SU-DHL-6 (cell line): ENCODE measurements at regions not wholly inside any gene's neighbourhood (a gene's known extent, or its start where the extent isn't known, plus 50 kb on each side); places are given as distances from the start of the nearest gene placed in this dataset.
A peak's percentile ranks its signal among the peaks of the same experiment; 100 is the strongest.

Experiments used
- H2AFZ ChIP-seq: fragments of 200-600 bp; sonication (generic); 2 replicates; pipeline ENCODE4 v1.6.1; 2014; ENCODE audit warnings: low read depth, mild to moderate bottlenecking, moderate library complexity, mixed read lengths, antibody characterized with exemption, low read length; ENCODE audit not compliant: severe bottlenecking
- H3F3A ChIP-seq: fragments of 200-600 bp; shearing (Covaris generic); 2 replicates; pipeline ENCODE4 v1.6.0; 2016; ENCODE audit warnings: antibody characterized with exemption, mild to moderate bottlenecking; ENCODE audit not compliant: insufficient read depth
- H3K27ac ChIP-seq: fragments of 200-600 bp; sonication (generic); 2 replicates; pipeline ENCODE4 v1.5.1; 2016; ENCODE audit warnings: low read depth, mild to moderate bottlenecking, low read length, moderate library complexity, mixed read lengths
- H3K27me3 ChIP-seq: fragments of 200-600 bp; sonication (generic), shearing (Covaris generic); 2 replicates; pipeline ENCODE4 v1.6.0; 2014; ENCODE audit warnings: mild to moderate bottlenecking, low read length
- H3K36me3 ChIP-seq: fragments of 200-600 bp; sonication (generic); 2 replicates; pipeline ENCODE4 v1.6.1; 2014; ENCODE audit warnings: mild to moderate bottlenecking, low read length, mixed read lengths
- H3K4me2 ChIP-seq: fragments of 300-600, 200-600 bp; shearing (Covaris generic), sonication (generic); 2 replicates; pipeline ENCODE4 v1.6.0; 2014; ENCODE audit warnings: low read length, low read depth, mild to moderate bottlenecking; ENCODE audit not compliant: poor library complexity, severe bottlenecking
- H3K4me3 ChIP-seq: fragments of 200-600 bp; sonication (generic); 2 replicates; pipeline ENCODE4 v1.5.1; 2014; ENCODE audit warnings: antibody characterized with exemption, low read length, mild to moderate bottlenecking, mixed read lengths; ENCODE audit not compliant: insufficient read depth, poor library complexity, severe bottlenecking
- H3K79me2 ChIP-seq: fragments of 200-600 bp; sonication (generic); 2 replicates; pipeline ENCODE4 v1.6.1; 2014; ENCODE audit warnings: mild to moderate bottlenecking, low read length, moderate library complexity; ENCODE audit not compliant: insufficient read depth
- H3K9ac ChIP-seq: fragments of 200-600 bp; sonication (generic); 2 replicates; pipeline ENCODE4 v1.7.0; 2014; ENCODE audit warnings: mild to moderate bottlenecking, low read length
- H3K9me2 ChIP-seq: fragments of 200-600 bp; sonication (generic); replicated peaks from 2 replicates; pipeline ENCODE4 v1.6.1; 2014; ENCODE audit warnings: low read length; ENCODE audit not compliant: insufficient read depth
- H3K9me3 ChIP-seq: fragments of 200-600 bp; sonication (generic); 2 replicates; pipeline ENCODE4 v1.6.1; 2014; ENCODE audit warnings: low read length, mixed read lengths; ENCODE audit not compliant: insufficient read depth
- H4K20me1 ChIP-seq: fragments of 200-600 bp; sonication (generic); 2 replicates; pipeline ENCODE4 v1.6.1; 2014; ENCODE audit warnings: low read depth, mild to moderate bottlenecking, antibody characterized with exemption, low read length, moderate library complexity, mixed read lengths
- EZH2phosphoT487 ChIP-seq: fragments of 200-600 bp; sonication (generic), shearing (Covaris generic); conservative IDR thresholded peaks from 2 replicates; pipeline ENCODE4 v1.6.1; 2018; ENCODE audit warnings: mild to moderate bottlenecking, antibody characterized with exemption, low read length, moderate library complexity, mixed read lengths
- TF ChIP-seq, protein P1 (sequence below): fragments of 200-600 bp; sonication (generic); IDR thresholded peaks from one replicate; pipeline ENCODE4 v1.5.1; 2017; ENCODE audit warnings: antibody characterized with exemption, mild to moderate bottlenecking, low read length, moderate library complexity; ENCODE audit not compliant: insufficient read depth, poor library complexity, severe bottlenecking

DNA sequence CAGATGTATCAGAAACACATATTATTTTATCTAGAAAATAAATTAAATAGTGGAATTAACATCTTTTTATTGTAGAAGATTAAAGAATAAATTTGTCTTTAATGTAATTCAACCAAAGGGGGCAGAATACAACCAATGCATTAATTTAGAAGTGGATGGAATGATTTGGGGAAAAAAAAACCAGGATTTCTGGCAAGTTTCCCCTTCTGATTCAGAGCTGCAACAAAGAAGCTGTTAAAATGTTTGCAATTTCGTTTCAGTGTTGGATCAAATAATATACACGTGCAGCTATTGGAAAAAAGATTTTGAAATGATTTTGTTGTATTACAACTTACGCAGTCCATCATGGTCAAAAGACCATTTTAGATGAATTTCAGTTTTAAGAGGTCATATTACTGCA, 71.6 kb upstream of the ZNF280D start:
- Histone ChIP-seq H3K9ac (no peak overlapping the region), H2AFZ (no peak overlapping the region), H3K27ac (no peak overlapping the region), H3K4me3 (no peak overlapping the region), H4K20me1 (no peaks in the 10 kb centered on the region), H3K27me3 (no peaks in the 10 kb centered on the region), H3K9me2 (no peaks in the 10 kb centered on the region), H3K9me3 (peaks cover 16% of the 10 kb centered on the region; the same call in 1 of the 2 replicates), H3K36me3 (peaks cover 5% of the 10 kb centered on the region; the same call in 1 of the 2 replicates), H3F3A (no peaks in the 10 kb centered on the region), H3K79me2 (no peaks in the 10 kb centered on the region), H3K4me2 (peak overlapping the region; percentile 26)
- TF ChIP-seq EZH2phosphoT487, result no peak
- TF ChIP-seq, protein P1, sequence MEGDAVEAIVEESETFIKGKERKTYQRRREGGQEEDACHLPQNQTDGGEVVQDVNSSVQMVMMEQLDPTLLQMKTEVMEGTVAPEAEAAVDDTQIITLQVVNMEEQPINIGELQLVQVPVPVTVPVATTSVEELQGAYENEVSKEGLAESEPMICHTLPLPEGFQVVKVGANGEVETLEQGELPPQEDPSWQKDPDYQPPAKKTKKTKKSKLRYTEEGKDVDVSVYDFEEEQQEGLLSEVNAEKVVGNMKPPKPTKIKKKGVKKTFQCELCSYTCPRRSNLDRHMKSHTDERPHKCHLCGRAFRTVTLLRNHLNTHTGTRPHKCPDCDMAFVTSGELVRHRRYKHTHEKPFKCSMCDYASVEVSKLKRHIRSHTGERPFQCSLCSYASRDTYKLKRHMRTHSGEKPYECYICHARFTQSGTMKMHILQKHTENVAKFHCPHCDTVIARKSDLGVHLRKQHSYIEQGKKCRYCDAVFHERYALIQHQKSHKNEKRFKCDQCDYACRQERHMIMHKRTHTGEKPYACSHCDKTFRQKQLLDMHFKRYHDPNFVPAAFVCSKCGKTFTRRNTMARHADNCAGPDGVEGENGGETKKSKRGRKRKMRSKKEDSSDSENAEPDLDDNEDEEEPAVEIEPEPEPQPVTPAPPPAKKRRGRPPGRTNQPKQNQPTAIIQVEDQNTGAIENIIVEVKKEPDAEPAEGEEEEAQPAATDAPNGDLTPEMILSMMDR, result no peak

DNA sequence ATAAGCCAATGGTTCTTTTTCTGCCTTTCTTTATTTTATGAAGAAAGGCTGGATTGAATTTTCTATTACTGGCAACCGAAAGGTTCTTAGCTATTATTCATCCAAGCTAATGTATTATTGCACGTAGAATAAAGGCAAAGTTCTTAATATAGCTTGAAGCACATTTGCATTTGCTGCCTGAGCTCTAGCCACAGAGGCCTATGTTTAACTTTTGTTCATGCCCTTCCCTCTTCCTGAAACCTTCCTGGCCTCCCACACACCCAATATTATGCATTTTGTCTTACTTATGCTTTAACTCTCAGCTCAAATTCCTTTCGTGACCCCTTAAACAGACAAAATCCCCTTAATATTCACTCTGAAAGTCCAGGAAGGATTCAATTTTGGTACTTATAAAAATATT, 71.0 kb upstream of the ZNF280D start:
- no peak for TF ChIP-seq EZH2phosphoT487
- TF ChIP-seq, protein P1, result no peak
- Histone ChIP-seq H3F3A (no peaks in the 10 kb centered on the region), H3K4me3 (no peak overlapping the region), H3K36me3 (peaks cover 5% of the 10 kb centered on the region; the same call in 1 of the 2 replicates), H3K9me2 (no peaks in the 10 kb centered on the region), H4K20me1 (no peaks in the 10 kb centered on the region), H3K27me3 (no peaks in the 10 kb centered on the region), H2AFZ (peak overlapping the region; percentile 29), H3K4me2 (peak overlapping the region; percentile 26), H3K9ac (no peak overlapping the region), H3K27ac (no peak overlapping the region), H3K9me3 (peaks cover 16% of the 10 kb centered on the region; the same call in 1 of the 2 replicates), H3K79me2 (no peaks in the 10 kb centered on the region)

DNA sequence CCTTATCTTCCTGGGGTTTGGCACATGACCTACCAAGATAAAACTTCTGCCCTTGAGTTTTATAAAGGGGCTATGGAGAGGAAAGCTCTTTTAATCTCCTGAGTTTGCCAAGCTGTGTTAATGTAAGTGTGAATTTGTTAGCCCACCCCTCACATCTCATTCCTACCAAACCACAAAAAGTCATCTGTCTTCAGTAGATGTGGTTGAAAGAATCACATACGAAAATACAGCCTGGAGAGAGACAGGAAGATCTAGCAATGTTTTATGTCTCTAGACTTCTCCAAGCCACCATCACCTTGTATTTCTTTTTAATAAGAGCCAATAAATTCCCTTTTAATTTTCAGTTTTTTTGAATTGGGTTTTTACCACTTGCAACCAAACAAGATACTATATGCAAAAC, 68.9 kb upstream of the ZNF280D start:
- Histone ChIP-seq H3K9me3 (no peaks in the 10 kb centered on the region), H3K27ac (no peak overlapping the region), H3F3A (no peaks in the 10 kb centered on the region), H3K9ac (no peak overlapping the region), H3K4me2 (no peak overlapping the region), H4K20me1 (no peaks in the 10 kb centered on the region), H3K79me2 (no peaks in the 10 kb centered on the region), H3K27me3 (no peaks in the 10 kb centered on the region), H3K4me3 (no peak overlapping the region), H2AFZ (no peak overlapping the region), H3K36me3 (no peaks in the 10 kb centered on the region), H3K9me2 (no peaks in the 10 kb centered on the region)
- TF ChIP-seq, protein P1, result no peak
- TF ChIP-seq EZH2phosphoT487, result no peak
